DOHH2 (cell line): ENCODE measurements at regions not wholly inside any gene's neighbourhood (a gene's known extent, or its start where the extent isn't known, plus 50 kb on each side); places are given as distances from the start of the nearest gene placed in this dataset.

Experiments
- CTCF ChIP-seq: fragments of 200-600 bp; sonication (generic); IDR thresholded peaks from one replicate; pipeline ENCODE4 v1.5.1; 2014; ENCODE audit warnings: antibody characterized with exemption, mild to moderate bottlenecking, low read depth, low read length; ENCODE audit not compliant: poor library complexity, severe bottlenecking
- EZH2phosphoT487 ChIP-seq: fragments of 200-600 bp; sonication (generic); IDR thresholded peaks from 2 replicates; pipeline ENCODE4 v1.6.1; 2017; ENCODE audit warnings: borderline replicate concordance, mild to moderate bottlenecking, antibody characterized with exemption, low read length, moderate library complexity, mixed read lengths

- no peak for TF ChIP-seq CTCF
- TF ChIP-seq EZH2phosphoT487: no peak
Observed at GRCh38 chr3:176296066-176296597, 901.1 kb downstream of the TBL1XR1 start.
